SU-DHL-6 (cell line): ENCODE measurements at regions not wholly inside any gene's neighbourhood (a gene's known extent, or its start where the extent isn't known, plus 50 kb on each side); places are given as distances from the start of the nearest gene placed in this dataset.

ENCODE experiments used
- EZH2phosphoT487 ChIP-seq: fragments of 200-600 bp; sonication (generic), shearing (Covaris generic); conservative IDR thresholded peaks from 2 replicates; pipeline ENCODE4 v1.6.1; 2018; ENCODE audit warnings: mild to moderate bottlenecking, antibody characterized with exemption, low read length, moderate library complexity, mixed read lengths
- TF ChIP-seq, protein P1 (sequence below): fragments of 200-600 bp; sonication (generic); IDR thresholded peaks from one replicate; pipeline ENCODE4 v1.5.1; 2017; ENCODE audit warnings: antibody characterized with exemption, mild to moderate bottlenecking, low read length, moderate library complexity; ENCODE audit not compliant: insufficient read depth, poor library complexity, severe bottlenecking

DNA sequence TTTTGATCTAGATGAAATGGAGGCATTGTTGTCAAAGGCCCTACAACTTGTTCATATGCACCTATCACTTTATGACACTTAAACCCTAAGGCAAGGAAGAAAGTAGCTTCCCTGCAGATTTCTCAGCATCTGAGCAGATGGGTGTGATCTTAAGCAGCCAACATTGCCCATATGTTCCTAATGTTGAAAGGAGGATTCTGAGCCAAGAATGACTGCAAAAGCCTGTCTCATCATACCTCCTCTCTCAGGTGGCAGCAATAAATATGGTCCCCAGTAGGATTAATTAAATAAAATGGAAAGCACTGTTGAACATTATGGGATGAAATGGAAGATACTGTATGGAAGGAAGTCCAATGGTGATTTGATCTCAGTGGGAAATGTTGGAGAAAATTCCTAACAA, 538.1 kb upstream of the MAN1A1 start:
- TF ChIP-seq, protein P1, sequence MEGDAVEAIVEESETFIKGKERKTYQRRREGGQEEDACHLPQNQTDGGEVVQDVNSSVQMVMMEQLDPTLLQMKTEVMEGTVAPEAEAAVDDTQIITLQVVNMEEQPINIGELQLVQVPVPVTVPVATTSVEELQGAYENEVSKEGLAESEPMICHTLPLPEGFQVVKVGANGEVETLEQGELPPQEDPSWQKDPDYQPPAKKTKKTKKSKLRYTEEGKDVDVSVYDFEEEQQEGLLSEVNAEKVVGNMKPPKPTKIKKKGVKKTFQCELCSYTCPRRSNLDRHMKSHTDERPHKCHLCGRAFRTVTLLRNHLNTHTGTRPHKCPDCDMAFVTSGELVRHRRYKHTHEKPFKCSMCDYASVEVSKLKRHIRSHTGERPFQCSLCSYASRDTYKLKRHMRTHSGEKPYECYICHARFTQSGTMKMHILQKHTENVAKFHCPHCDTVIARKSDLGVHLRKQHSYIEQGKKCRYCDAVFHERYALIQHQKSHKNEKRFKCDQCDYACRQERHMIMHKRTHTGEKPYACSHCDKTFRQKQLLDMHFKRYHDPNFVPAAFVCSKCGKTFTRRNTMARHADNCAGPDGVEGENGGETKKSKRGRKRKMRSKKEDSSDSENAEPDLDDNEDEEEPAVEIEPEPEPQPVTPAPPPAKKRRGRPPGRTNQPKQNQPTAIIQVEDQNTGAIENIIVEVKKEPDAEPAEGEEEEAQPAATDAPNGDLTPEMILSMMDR = no peak
- TF ChIP-seq EZH2phosphoT487 = no peak
